ENCODE measurements at regions not wholly inside any gene's neighbourhood (a gene's known extent, or its start where the extent isn't known, plus 50 kb on each side); places are given as distances from the start of the nearest gene placed in this dataset.
"Not testable (repeated sequence)": the region's sequence is repeated elsewhere in the genome, so short reads cannot be mapped to it uniquely, and the experiment has no call there.

- no CpG with 5 or more reads among the region's 3 CpGs for WGBS (ENCODE audit: insufficient coverage)
- H3K36me3 ChIP-seq (ENCODE audit: control insufficient read depth in 4 of 4, insufficient read depth in 4 of 4, low read length in 3 of 4), result no peaks in the 10 kb centered on the region
- no peak overlapping the region for H3K27ac ChIP-seq (ENCODE audit: insufficient read depth in 1 of 2, low read depth in 1 of 2, low read length in 2 of 2, poor library complexity in 1 of 2, severe bottlenecking in 2 of 2)
- ChIA-PET POLR2A (no interaction called here), CTCF (no interaction called here)
- peaks cover 0 to 1% (median 0%) of the 10 kb centered on the region in 5 experiments for H3K9me3 ChIP-seq (ENCODE audit: control extremely low read depth in 1 of 5, control insufficient read depth in 4 of 5, insufficient read depth in 2 of 5, low read depth in 1 of 5, low read length in 4 of 5)
- H3K4me3 ChIP-seq (ENCODE audit: control insufficient read depth in 1 of 7, extremely low read depth in 1 of 7, insufficient read depth in 4 of 7, low read depth in 2 of 7, low read length in 6 of 7), result no peak overlapping the region
- no peaks in the 10 kb centered on the region for H3K4me1 ChIP-seq (ENCODE audit: control extremely low read depth in 1 of 4, control insufficient read depth in 4 of 4, insufficient read depth in 4 of 4, low read length in 3 of 4)
- H3K27me3 ChIP-seq (replicated peaks in 2 of 5; ENCODE audit: control insufficient read depth in 4 of 5, insufficient read depth in 5 of 5, low read length in 4 of 5), result no peaks in the 10 kb centered on the region
- DNase-seq, result no peak
Measured at GRCh38 chr5:130773813-130774212, 391.2 kb downstream of the HINT1 start.

DNA sequence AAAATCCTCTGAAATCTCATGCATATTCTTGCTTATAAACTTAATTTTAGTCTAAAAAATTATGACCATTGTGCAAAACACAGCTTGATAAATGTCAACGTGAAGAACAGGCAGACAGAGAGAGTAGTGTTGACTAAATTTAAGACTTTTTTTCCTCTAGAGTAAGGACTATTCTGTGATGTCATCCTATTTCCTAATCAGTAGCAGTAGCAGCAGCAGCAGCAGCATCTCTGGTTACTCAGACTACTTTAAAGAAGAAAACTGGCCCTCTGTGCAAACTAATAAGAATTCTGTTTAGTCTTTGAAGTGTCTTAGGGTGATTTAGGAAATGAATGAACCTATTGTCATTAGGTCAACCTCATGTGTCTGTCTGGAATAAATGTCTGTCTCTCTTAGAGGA, 403.0 kb downstream of the HINT1 start:
- no peak overlapping the region for H3K27ac ChIP-seq (ENCODE audit: insufficient read depth in 1 of 2, low read depth in 1 of 2, low read length in 2 of 2, poor library complexity in 1 of 2, severe bottlenecking in 2 of 2)
- no peak overlapping the region for H3K4me3 ChIP-seq (ENCODE audit: control insufficient read depth in 1 of 7, extremely low read depth in 1 of 7, insufficient read depth in 4 of 7, low read depth in 2 of 7, low read length in 6 of 7)
- peaks cover 0 to 6% (median 0%) of the 10 kb centered on the region in 4 experiments for H3K4me1 ChIP-seq (ENCODE audit: control extremely low read depth in 1 of 4, control insufficient read depth in 4 of 4, insufficient read depth in 4 of 4, low read length in 3 of 4)
- WGBS (ENCODE audit: insufficient coverage), result no CpG with 5 or more reads among the region's 1 CpG
- POLR2A ChIA-PET, result no interaction called here
- CTCF ChIA-PET, result no interaction called here
- no peaks in the 10 kb centered on the region for H3K36me3 ChIP-seq (ENCODE audit: control insufficient read depth in 4 of 4, insufficient read depth in 4 of 4, low read length in 3 of 4)
- H3K27me3 ChIP-seq (replicated peaks in 2 of 5; ENCODE audit: control insufficient read depth in 4 of 5, insufficient read depth in 5 of 5, low read length in 4 of 5), result no peaks in the 10 kb centered on the region
- peaks cover 0 to 3% (median 0%) of the 10 kb centered on the region in 5 experiments for H3K9me3 ChIP-seq (ENCODE audit: control extremely low read depth in 1 of 5, control insufficient read depth in 4 of 5, insufficient read depth in 2 of 5, low read depth in 1 of 5, low read length in 4 of 5)
- DNase-seq, result no peak

GRCh38 chr5:130759061-130759460, 406.0 kb downstream of the HINT1 start:
- CTCF ChIA-PET, result no interaction called here
- no peak overlapping the region for H3K4me3 ChIP-seq (ENCODE audit: control insufficient read depth in 1 of 7, extremely low read depth in 1 of 7, insufficient read depth in 4 of 7, low read depth in 2 of 7, low read length in 6 of 7)
- H3K9me3 ChIP-seq (ENCODE audit: control extremely low read depth in 1 of 5, control insufficient read depth in 4 of 5, insufficient read depth in 2 of 5, low read depth in 1 of 5, low read length in 4 of 5), result peaks cover 0 to 1% (median 0%) of the 10 kb centered on the region in 5 experiments
- no peak overlapping the region for H3K27ac ChIP-seq (ENCODE audit: insufficient read depth in 1 of 2, low read depth in 1 of 2, low read length in 2 of 2, poor library complexity in 1 of 2, severe bottlenecking in 2 of 2)
- H3K27me3 ChIP-seq (replicated peaks in 2 of 5; ENCODE audit: control insufficient read depth in 4 of 5, insufficient read depth in 5 of 5, low read length in 4 of 5), result no peaks in the 10 kb centered on the region
- POLR2A ChIA-PET, result no interaction called here
- no peaks in the 10 kb centered on the region for H3K4me1 ChIP-seq (ENCODE audit: control extremely low read depth in 1 of 4, control insufficient read depth in 4 of 4, insufficient read depth in 4 of 4, low read length in 3 of 4)
- no peaks in the 10 kb centered on the region for H3K36me3 ChIP-seq (ENCODE audit: control insufficient read depth in 4 of 4, insufficient read depth in 4 of 4, low read length in 3 of 4)
- WGBS (ENCODE audit: insufficient coverage), result 89% methylated on average over 3 of the region's 3 CpGs
- no peak for DNase-seq

- ChIA-PET CTCF (no interaction called here), POLR2A (no interaction called here)
- Histone ChIP-seq H3K27ac (ENCODE audit: insufficient read depth in 1 of 2, low read depth in 1 of 2, low read length in 2 of 2, poor library complexity in 1 of 2, severe bottlenecking in 2 of 2) (no peak overlapping the region), H3K4me3 (ENCODE audit: control insufficient read depth in 1 of 7, extremely low read depth in 1 of 7, insufficient read depth in 4 of 7, low read depth in 2 of 7, low read length in 6 of 7) (no peak overlapping the region), H3K9me3 (ENCODE audit: control extremely low read depth in 1 of 5, control insufficient read depth in 4 of 5, insufficient read depth in 2 of 5, low read depth in 1 of 5, low read length in 4 of 5) (peaks cover 0 to 3% (median 0%) of the 10 kb centered on the region in 5 experiments), H3K4me1 (ENCODE audit: control extremely low read depth in 1 of 4, control insufficient read depth in 4 of 4, insufficient read depth in 4 of 4, low read length in 3 of 4) (no peaks in the 10 kb centered on the region), H3K36me3 (ENCODE audit: control insufficient read depth in 4 of 4, insufficient read depth in 4 of 4, low read length in 3 of 4) (no peaks in the 10 kb centered on the region), H3K27me3 (replicated peaks in 2 of 5; ENCODE audit: control insufficient read depth in 4 of 5, insufficient read depth in 5 of 5, low read length in 4 of 5) (no peaks in the 10 kb centered on the region)
- WGBS (ENCODE audit: insufficient coverage), result 92% methylated on average over 2 of the region's 2 CpGs
- no peak for DNase-seq
Measured at GRCh38 chr5:130747556-130747955, 417.5 kb downstream of the HINT1 start.

DNA sequence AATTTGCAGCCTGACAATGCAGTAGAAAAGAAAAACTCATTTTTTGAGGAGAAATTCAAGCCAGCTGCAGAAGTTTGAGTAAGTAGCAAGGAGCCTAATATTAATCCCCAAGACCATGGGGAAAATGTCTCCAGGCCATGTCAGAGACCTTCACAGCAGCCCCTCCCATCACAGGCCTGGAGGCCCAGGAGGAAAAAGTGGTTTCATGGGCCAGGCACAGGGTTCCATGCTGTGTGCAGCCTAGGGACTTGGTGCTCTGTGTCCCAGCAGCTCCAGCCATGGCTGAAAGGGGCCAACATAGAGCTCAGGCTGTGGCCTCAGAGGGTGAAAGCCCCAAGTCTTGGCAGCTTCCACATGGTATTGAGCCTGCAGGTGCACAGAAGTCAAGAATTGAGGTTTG, 418.4 kb downstream of the HINT1 start:
- CTCF ChIA-PET; H3K27me3 ChIP-seq (replicated peaks in 2 of 5; ENCODE audit: control insufficient read depth in 4 of 5, insufficient read depth in 5 of 5, low read length in 4 of 5); H3K4me3 ChIP-seq (ENCODE audit: control insufficient read depth in 1 of 7, extremely low read depth in 1 of 7, insufficient read depth in 4 of 7, low read depth in 2 of 7, low read length in 6 of 7); H3K36me3 ChIP-seq (ENCODE audit: control insufficient read depth in 4 of 4, insufficient read depth in 4 of 4, low read length in 3 of 4); POLR2A ChIA-PET; H3K9me3 ChIP-seq (ENCODE audit: control extremely low read depth in 1 of 5, control insufficient read depth in 4 of 5, insufficient read depth in 2 of 5, low read depth in 1 of 5, low read length in 4 of 5); H3K4me1 ChIP-seq (ENCODE audit: control extremely low read depth in 1 of 4, control insufficient read depth in 4 of 4, insufficient read depth in 4 of 4, low read length in 3 of 4); DNase-seq; H3K27ac ChIP-seq (ENCODE audit: insufficient read depth in 1 of 2, low read depth in 1 of 2, low read length in 2 of 2, poor library complexity in 1 of 2, severe bottlenecking in 2 of 2): not testable (repeated sequence)

GRCh38 chr5:130743092-130743491, 422.0 kb downstream of the HINT1 start:
- 100% methylated on average over 1 of the region's 1 CpG for WGBS (ENCODE audit: insufficient coverage)
- ChIA-PET CTCF (no interaction called here), POLR2A (interaction anchor here (0.5 kb wide), 1 partner anchor 17 kb away, joined by 3 read pairs; no protein-coding TSS in a partner anchor)
- DNase-seq, result no peak
- Histone ChIP-seq H3K27me3 (replicated peaks in 2 of 5; ENCODE audit: control insufficient read depth in 4 of 5, insufficient read depth in 5 of 5, low read length in 4 of 5) (no peaks in the 10 kb centered on the region), H3K27ac (ENCODE audit: insufficient read depth in 1 of 2, low read depth in 1 of 2, low read length in 2 of 2, poor library complexity in 1 of 2, severe bottlenecking in 2 of 2) (no peak overlapping the region), H3K4me3 (ENCODE audit: control insufficient read depth in 1 of 7, extremely low read depth in 1 of 7, insufficient read depth in 4 of 7, low read depth in 2 of 7, low read length in 6 of 7) (no peak overlapping the region), H3K36me3 (ENCODE audit: control insufficient read depth in 4 of 4, insufficient read depth in 4 of 4, low read length in 3 of 4) (no peaks in the 10 kb centered on the region), H3K9me3 (ENCODE audit: control extremely low read depth in 1 of 5, control insufficient read depth in 4 of 5, insufficient read depth in 2 of 5, low read depth in 1 of 5, low read length in 4 of 5) (peaks cover 0 to 5% (median 3%) of the 10 kb centered on the region in 5 experiments), H3K4me1 (ENCODE audit: control extremely low read depth in 1 of 4, control insufficient read depth in 4 of 4, insufficient read depth in 4 of 4, low read length in 3 of 4) (no peaks in the 10 kb centered on the region)

DNA sequence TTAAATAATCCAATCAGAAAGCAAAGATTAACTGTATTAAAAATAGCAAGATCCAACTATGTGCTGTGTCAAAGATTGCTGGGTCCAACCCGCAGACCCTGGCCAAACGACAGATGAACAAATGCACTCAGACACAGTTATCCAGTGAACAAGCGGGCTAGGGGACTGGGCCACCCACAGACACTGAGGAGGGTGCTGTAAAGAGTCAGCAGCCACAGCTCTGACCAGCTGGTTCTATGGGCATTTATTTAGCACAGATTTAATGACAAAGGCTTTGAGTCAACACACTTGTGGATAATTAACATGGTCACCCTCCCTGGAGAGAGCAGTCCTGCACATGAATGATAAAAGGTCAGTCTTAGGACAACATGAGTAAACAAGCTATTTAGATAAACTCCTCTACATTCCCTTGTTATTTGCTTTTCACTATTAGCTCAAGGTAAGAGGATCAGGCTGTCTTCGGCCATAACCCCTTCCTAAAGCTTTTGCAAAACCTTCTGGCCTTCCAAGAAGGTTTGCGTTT, 424.9 kb downstream of the HINT1 start:
- Histone ChIP-seq H3K36me3 (ENCODE audit: control insufficient read depth in 4 of 4, insufficient read depth in 4 of 4, low read length in 3 of 4) (no peaks in the 10 kb centered on the region), H3K9me3 (ENCODE audit: control extremely low read depth in 1 of 5, control insufficient read depth in 4 of 5, insufficient read depth in 2 of 5, low read depth in 1 of 5, low read length in 4 of 5) (peaks cover 0 to 4% (median 2%) of the 10 kb centered on the region in 5 experiments), H3K4me3 (ENCODE audit: control insufficient read depth in 1 of 7, extremely low read depth in 1 of 7, insufficient read depth in 4 of 7, low read depth in 2 of 7, low read length in 6 of 7) (no peak overlapping the region), H3K27me3 (replicated peaks in 2 of 5; ENCODE audit: control insufficient read depth in 4 of 5, insufficient read depth in 5 of 5, low read length in 4 of 5) (no peaks in the 10 kb centered on the region), H3K27ac (ENCODE audit: insufficient read depth in 1 of 2, low read depth in 1 of 2, low read length in 2 of 2, poor library complexity in 1 of 2, severe bottlenecking in 2 of 2) (no peak overlapping the region), H3K4me1 (ENCODE audit: control extremely low read depth in 1 of 4, control insufficient read depth in 4 of 4, insufficient read depth in 4 of 4, low read length in 3 of 4) (no peaks in the 10 kb centered on the region)
- CTCF ChIA-PET, result interaction anchor here (1.0 kb wide), 1 partner anchor 16 kb away, joined by 3 read pairs; no protein-coding TSS in a partner anchor
- POLR2A ChIA-PET, result no interaction called here
- DNase-seq, result no peak
- WGBS (ENCODE audit: insufficient coverage), result 96% methylated on average over 5 of the region's 5 CpGs

Measured in common myeloid progenitor, CD34-positive (primary cell).